GM12878 (cell line): ENCODE measurements at regions not wholly inside any gene's neighbourhood (a gene's known extent, or its start where the extent isn't known, plus 50 kb on each side); places are given as distances from the start of the nearest gene placed in this dataset.

Source experiments
- EP300 ChIP-seq, 2 experiments: fragments of 150-350 bp in 1 of 2; IDR thresholded peaks; 2 replicates each; pipeline ENCODE4 v1.6.1; 2011 to 2012; ENCODE audit warnings: low read depth in 2 of 2, low read length in 2 of 2, borderline replicate concordance in 1 of 2, improper control_type of control experiment in 1 of 2, inconsistent platforms in 1 of 2; ENCODE audit not compliant: control insufficient read depth in 1 of 2
- FOS ChIP-seq: IDR thresholded peaks from 3 replicates; pipeline ENCODE4 v1.6.1; 2011; ENCODE audit warnings: borderline replicate concordance; ENCODE audit not compliant: insufficient read length; ENCODE audit errors: extremely low read depth
- TARDBP ChIP-seq: IDR thresholded peaks from 2 replicates; pipeline ENCODE4 v1.6.1; 2016; ENCODE audit warnings: borderline replicate concordance
- USF2 ChIP-seq: IDR thresholded peaks from 2 replicates; pipeline ENCODE4 v1.6.1; 2011; ENCODE audit warnings: low read depth, low read length, improper control_type of control experiment, borderline replicate concordance

- TF ChIP-seq EP300 (IDR thresholded peaks at IDR 0.05; ENCODE audit: borderline replicate concordance in 1 of 2, control insufficient read depth in 1 of 2, low read depth in 2 of 2, low read length in 2 of 2) (no peak), FOS (no peak), TARDBP (no peak), USF2 (no peak)
Observed at GRCh38 chr2:21642647-21643046, 518.9 kb downstream of the TDRD15 start.
